HG03108 (cell line): ENCODE measurements at regions not wholly inside any gene's neighbourhood (a gene's known extent, or its start where the extent isn't known, plus 50 kb on each side); places are given as distances from the start of the nearest gene placed in this dataset.
A peak's percentile ranks its signal among the peaks of the same experiment; 100 is the strongest.
"Not testable (repeated sequence)": the region's sequence is repeated elsewhere in the genome, so short reads cannot be mapped to it uniquely, and the experiment has no call there.

Source experiments
- ATAC-seq: cut with Tn5 transposase; IDR thresholded peaks from one replicate; pipeline ENCODE4 v1.9.1; 2021; ENCODE audit warnings: moderate library complexity; ENCODE audit not compliant: unreplicated experiment

- no peak for ATAC-seq
Measured at GRCh38 chr2:221999717-222000116, 299.1 kb downstream of the PAX3 start.

DNA sequence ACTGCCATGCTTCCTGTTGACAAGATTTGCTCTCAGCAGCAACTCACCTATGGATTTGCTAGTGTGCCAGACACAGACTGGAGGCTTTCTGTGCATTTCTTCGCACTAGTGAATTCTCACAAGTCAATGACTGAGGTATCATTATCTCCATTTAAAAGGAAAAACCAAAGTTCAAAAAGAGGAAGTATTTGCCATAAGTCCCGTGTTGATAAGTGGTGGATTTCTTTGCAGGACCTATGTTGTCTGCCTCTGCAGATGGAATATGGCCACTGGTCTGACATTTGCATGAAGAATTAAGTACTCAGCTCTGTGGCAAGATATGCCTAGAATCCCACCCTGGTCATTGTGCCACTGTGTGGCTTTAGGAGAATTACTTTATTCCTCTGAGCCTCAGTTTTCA is 299.6 kb downstream of the PAX3 start:
- ATAC-seq, result no peak

GRCh38 chr2:221997683-221998082 is 301.1 kb downstream of the PAX3 start:
- ATAC-seq, result no peak

- no peak for ATAC-seq
Measured at GRCh38 chr2:221997100-221997499, 301.7 kb downstream of the PAX3 start.

- no peak for ATAC-seq
Measured at GRCh38 chr2:221994926-221995325, 303.9 kb downstream of the PAX3 start.

DNA sequence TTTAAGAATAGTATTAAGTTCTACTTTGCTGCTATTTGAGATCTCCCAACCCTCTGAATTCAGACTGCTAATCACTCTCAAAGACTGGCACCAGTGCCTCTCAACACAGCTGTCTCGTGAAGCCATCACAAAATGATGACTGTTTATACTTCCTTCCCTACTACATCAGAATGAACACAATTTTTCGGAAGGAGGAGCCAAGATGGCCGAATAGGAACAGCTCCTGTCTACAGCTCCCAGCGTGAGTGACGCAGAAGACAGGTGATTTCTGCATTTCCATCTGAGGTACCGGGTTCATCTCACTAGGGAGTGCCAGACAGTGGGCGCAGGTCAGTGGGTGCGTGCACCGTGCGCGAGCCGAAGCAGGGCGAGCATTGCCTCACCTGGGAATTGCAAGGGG is 314.4 kb downstream of the PAX3 start:
- ATAC-seq, result not testable (repeated sequence)

DNA sequence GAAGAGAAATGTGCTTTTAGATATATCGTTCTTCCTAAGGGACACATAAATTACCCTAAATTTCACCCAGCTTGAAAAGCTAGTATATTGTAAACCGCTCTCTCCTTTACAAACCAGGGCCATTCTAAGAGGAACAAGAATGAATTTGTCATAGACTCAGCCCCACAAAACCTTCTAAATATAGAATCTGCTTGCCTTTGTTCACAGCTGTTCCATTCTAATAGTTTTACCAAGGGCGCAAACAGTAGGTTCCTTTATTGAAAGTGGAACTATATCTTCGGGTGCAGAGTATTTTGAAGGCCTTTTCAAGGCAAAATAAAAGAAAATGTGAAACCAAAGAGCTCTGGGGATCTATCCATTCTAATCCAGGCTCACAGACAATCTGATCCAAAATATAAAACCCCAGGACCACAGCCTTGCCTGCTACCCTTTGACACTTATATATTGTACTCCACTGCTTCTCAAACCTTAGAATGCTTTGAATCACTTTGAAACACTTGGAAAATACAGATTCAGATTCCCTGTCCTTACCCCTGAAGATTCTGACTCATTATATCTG is 316.8 kb downstream of the PAX3 start:
- ATAC-seq, result no peak

GRCh38 chr2:221975151-221975550 is 323.6 kb downstream of the PAX3 start:
- ATAC-seq, result no peak

GRCh38 chr2:221973902-221974301 is 324.9 kb downstream of the PAX3 start:
- no peak for ATAC-seq

DNA sequence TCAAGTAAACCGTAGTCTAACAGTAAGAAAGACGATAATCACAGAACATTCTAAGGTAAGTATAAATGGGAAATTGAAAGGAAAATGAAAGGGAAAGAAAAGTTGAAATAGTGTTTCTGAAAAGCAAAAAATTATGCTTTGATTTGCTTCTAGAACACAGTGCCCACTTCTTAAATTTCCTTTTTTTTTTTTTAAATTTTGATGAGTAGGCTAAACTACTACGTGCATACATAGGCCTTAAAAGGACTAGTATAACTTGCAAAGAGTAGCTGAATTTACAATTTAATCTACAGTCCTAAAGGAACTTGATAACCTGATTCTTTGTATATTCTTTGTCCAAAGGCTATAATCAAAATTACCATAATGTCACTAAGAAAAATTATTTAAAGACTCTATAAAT is 325.3 kb downstream of the PAX3 start:
- ATAC-seq, result no peak

DNA sequence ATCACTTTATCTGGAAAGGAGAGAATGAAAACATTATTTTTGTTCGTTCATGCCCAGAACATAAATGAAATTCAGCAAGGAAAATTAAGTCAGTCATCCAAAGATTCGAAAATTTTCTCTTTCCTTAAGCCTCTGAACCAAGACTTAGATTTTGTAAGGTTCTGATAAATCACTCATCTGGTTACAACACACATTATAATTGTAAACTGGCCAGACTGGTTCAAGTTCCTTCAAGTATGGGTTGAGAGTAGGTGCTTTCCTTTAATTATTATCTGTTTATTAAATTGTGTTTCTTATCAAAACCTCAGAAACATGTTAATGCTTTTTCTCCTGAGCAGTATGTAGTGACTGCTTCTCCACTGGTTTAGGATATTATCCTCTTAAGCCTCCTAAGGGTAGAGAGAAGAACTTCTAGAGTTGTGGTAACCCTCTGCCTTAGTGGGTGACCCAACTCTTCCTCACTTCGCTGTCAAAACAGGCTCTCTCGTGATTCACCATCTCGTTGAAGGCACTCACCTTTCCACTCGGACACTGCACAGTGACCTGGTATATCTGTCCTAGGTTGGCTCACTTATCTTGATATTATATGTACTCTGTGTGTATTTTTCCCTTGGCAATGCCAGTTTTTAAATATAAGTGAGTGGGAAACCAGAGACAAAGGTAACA is 325.9 kb downstream of the PAX3 start:
- no peak for ATAC-seq

- no peak for ATAC-seq
Measured at GRCh38 chr2:221970389-221970788, 328.4 kb downstream of the PAX3 start.

- no peak for ATAC-seq
Measured at GRCh38 chr2:221969830-221970144, 329.0 kb downstream of the PAX3 start.

GRCh38 chr2:221969087-221969829 is 329.5 kb downstream of the PAX3 start:
- ATAC-seq, result peak; percentile 67

- ATAC-seq, result no peak
Measured at GRCh38 chr2:221962186-221962585, 336.6 kb downstream of the PAX3 start.

GRCh38 chr2:221961561-221961960 is 337.2 kb downstream of the PAX3 start:
- no peak for ATAC-seq

- no peak for ATAC-seq
Measured at GRCh38 chr2:221958224-221958623, 340.6 kb downstream of the PAX3 start.

DNA sequence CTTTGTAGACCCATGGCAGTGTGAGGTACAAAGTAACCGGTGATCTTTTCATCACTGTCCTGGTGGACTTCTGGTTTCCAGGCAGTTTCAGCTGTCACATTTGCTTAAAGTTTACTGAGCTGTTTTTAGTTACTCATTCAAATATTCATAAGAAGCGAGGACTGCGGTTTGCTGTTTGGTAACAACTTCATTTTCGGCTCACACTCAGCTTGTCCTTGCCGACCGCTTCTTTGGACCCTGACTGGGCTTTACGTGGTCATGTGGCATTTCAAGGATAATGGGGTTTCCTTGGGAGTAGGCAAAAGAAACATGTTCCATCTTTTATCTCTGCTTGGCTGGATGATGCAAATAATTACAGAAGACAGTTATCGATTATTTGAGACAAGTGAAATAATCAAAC is 350.7 kb downstream of the PAX3 start:
- no peak for ATAC-seq

DNA sequence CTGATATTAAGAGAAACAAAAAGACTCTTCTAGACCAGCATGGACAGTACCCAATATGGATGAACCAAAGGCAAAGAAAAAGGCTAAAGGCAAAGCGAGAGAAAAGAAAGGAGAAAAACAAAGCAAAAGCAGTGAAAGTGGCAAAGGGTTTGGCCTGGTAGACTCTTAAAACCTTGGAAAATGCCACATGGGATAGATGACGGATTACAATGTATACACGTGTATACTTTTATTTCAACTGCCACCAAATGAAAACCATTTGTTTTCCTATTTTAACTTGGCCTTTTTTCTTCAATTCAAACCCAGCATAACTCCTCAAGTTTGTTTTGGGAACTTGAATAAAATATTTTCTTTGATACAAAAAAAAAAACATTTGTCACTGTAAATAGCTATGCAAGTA is 354.3 kb downstream of the PAX3 start:
- not testable (repeated sequence) for ATAC-seq

- no peak for ATAC-seq
Measured at GRCh38 chr2:221943076-221943810, 355.6 kb downstream of the PAX3 start.

- ATAC-seq, result no peak
Measured at GRCh38 chr2:221931251-221931991, 359.3 kb upstream of the EPHA4 start.
